ENCODE measurements at regions not wholly inside any gene's neighbourhood (a gene's known extent, or its start where the extent isn't known, plus 50 kb on each side); places are given as distances from the start of the nearest gene placed in this dataset.

- TF ChIP-seq YY1 (IDR thresholded peaks at IDR 0.05; ENCODE audit: low read depth, low read length): no peak
- TF ChIP-seq POLR2AphosphoS5 (IDR thresholded peaks at IDR 0.05; ENCODE audit: low read length): no peak
Measured at GRCh38 chr5:85621668-85622067, 996.1 kb upstream of the COX7C start.
